OCI-LY1 (cell line): ENCODE measurements at regions not wholly inside any gene's neighbourhood (a gene's known extent, or its start where the extent isn't known, plus 50 kb on each side); places are given as distances from the start of the nearest gene placed in this dataset.

Experiments
- H2AFZ ChIP-seq: fragments of 200-600 bp; sonication (generic), shearing (Covaris generic); 2 replicates; pipeline ENCODE4 v1.6.0; 2014; ENCODE audit warnings: antibody characterized with exemption, mild to moderate bottlenecking, low read length
- H3F3A ChIP-seq: fragments of 200-600 bp; sonication (generic), shearing (Covaris generic); 2 replicates; pipeline ENCODE4 v1.6.0; 2014; ENCODE audit warnings: mild to moderate bottlenecking, antibody characterized with exemption, low read length, moderate library complexity; ENCODE audit not compliant: insufficient read depth
- H3K27ac ChIP-seq: fragments of 200-600 bp; sonication (generic); 2 replicates; pipeline ENCODE4 v1.5.1; 2014; ENCODE audit warnings: low read length, mixed run types, mild to moderate bottlenecking, low read depth; ENCODE audit not compliant: poor library complexity, severe bottlenecking
- H3K27me3 ChIP-seq: fragments of 200-600 bp; sonication (generic); 2 replicates; pipeline ENCODE4 v1.6.0; 2014; ENCODE audit warnings: antibody characterized with exemption, mild to moderate bottlenecking, low read length, moderate library complexity; ENCODE audit not compliant: insufficient read depth
- H3K36me3 ChIP-seq: fragments of 200-600 bp; sonication (generic); 2 replicates; pipeline ENCODE4 v1.6.1; 2014; ENCODE audit warnings: mild to moderate bottlenecking, antibody characterized with exemption, low read length, moderate library complexity, mixed read lengths; ENCODE audit not compliant: insufficient read depth
- H3K4me1 ChIP-seq: fragments of 200-600 bp; sonication (generic); 2 replicates; pipeline ENCODE4 v1.5.1; 2014; ENCODE audit warnings: mild to moderate bottlenecking, low read length, moderate library complexity; ENCODE audit not compliant: insufficient read depth, severe bottlenecking
- H3K4me2 ChIP-seq: fragments of 200-600 bp; sonication (generic), shearing (Covaris generic); 2 replicates; pipeline ENCODE4 v1.6.1; 2014; ENCODE audit warnings: low read length
- H3K4me3 ChIP-seq: fragments of 200-600 bp; sonication (generic); 2 replicates; pipeline ENCODE4 v1.5.1; 2014; ENCODE audit warnings: low read length, low read depth, mild to moderate bottlenecking, mixed read lengths; ENCODE audit not compliant: poor library complexity, severe bottlenecking
- H3K79me2 ChIP-seq: fragments of 200-600 bp; shearing (Covaris generic); 2 replicates; pipeline ENCODE4 v1.6.1; 2016; ENCODE audit warnings: mixed run types, low read length, mixed read lengths; ENCODE audit not compliant: insufficient read depth
- H3K9ac ChIP-seq: fragments of 200-600 bp; sonication (generic), shearing (Covaris generic); 2 replicates; pipeline ENCODE4 v1.6.1; 2014; ENCODE audit warnings: mild to moderate bottlenecking, low read length, mixed read lengths
- H3K9me2 ChIP-seq: fragments of 200-600 bp; sonication (generic), shearing (Covaris generic); 2 replicates; pipeline ENCODE4 v1.6.1; 2014; ENCODE audit warnings: low read depth, mild to moderate bottlenecking, low read length, mixed read lengths
- H3K9me3 ChIP-seq: fragments of 200-600 bp; shearing (Covaris generic); 2 replicates; pipeline ENCODE4 v1.6.1; 2014; ENCODE audit warnings: low read length, mixed read lengths
- H4K20me1 ChIP-seq: fragments of 200-600 bp; sonication (generic), shearing (Covaris generic); 2 replicates; pipeline ENCODE4 v1.6.0; 2016; ENCODE audit warnings: mild to moderate bottlenecking, low read length; ENCODE audit not compliant: insufficient read depth
- EZH2 ChIP-seq: fragments of 200-600 bp; sonication (generic), shearing (Covaris generic); IDR thresholded peaks from 2 replicates; pipeline ENCODE4 v1.8.0; 2017; ENCODE audit warnings: borderline replicate concordance, mixed run types, mild to moderate bottlenecking, antibody characterized with exemption, low read length, moderate library complexity, mixed read lengths
- TF ChIP-seq, protein P1 (sequence below): fragments of 200-600 bp; sonication (generic), shearing (Covaris generic); IDR thresholded peaks from 2 replicates; pipeline ENCODE4 v1.5.1; 2017; ENCODE audit warnings: mild to moderate bottlenecking, antibody characterized with exemption, low read length, moderate library complexity, mixed read lengths

DNA sequence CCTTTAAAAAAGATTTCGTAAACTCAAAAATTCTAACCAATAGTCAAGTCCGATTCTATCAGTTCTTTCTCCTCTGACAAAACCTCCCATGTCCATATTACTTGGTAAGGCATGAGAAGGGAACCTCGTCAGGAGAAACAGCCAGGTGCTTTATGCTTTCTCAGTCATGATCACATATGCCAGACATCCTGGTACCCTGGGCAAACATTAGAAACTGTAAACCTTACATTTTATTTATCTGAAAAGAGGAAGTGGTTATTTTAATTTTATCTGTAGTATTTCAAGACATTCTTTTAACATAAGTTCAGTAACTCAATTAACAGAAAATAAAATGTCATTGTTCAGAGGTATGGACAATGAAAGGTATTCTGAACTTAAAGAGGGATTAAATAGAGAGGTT, 474.8 kb upstream of the GBE1 start:
- Histone ChIP-seq H3K27me3 (no peaks in the 10 kb centered on the region), H3F3A (no peaks in the 10 kb centered on the region), H3K9me3 (no peaks in the 10 kb centered on the region), H3K9ac (no peak overlapping the region), H3K36me3 (no peaks in the 10 kb centered on the region), H3K4me1 (no peaks in the 10 kb centered on the region), H2AFZ (no peak overlapping the region), H3K4me2 (no peak overlapping the region), H3K79me2 (no peaks in the 10 kb centered on the region), H3K27ac (no peak overlapping the region), H3K4me3 (no peak overlapping the region), H3K9me2 (no peaks in the 10 kb centered on the region), H4K20me1 (no peaks in the 10 kb centered on the region)
- no peak for TF ChIP-seq EZH2

DNA sequence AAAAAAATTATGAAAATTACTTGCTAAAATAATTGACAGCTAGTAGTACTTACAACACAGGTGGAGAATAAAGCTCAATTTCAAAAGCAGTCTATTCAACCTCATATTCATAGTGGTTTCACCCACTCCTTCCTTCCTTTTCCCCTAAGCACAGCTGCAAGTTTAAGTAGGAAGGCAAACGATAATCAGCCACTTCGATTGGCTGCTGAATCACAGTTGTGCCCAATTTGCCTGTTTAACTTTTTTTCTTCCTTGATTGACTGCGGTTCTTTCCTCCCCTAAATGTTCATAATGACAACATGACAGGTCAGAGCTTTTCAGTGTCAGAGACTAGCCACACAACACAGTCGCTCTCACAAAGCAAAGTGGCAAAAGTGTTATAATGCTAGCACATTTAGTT, 468.0 kb upstream of the GBE1 start:
- no peak for TF ChIP-seq EZH2
- TF ChIP-seq, protein P1, sequence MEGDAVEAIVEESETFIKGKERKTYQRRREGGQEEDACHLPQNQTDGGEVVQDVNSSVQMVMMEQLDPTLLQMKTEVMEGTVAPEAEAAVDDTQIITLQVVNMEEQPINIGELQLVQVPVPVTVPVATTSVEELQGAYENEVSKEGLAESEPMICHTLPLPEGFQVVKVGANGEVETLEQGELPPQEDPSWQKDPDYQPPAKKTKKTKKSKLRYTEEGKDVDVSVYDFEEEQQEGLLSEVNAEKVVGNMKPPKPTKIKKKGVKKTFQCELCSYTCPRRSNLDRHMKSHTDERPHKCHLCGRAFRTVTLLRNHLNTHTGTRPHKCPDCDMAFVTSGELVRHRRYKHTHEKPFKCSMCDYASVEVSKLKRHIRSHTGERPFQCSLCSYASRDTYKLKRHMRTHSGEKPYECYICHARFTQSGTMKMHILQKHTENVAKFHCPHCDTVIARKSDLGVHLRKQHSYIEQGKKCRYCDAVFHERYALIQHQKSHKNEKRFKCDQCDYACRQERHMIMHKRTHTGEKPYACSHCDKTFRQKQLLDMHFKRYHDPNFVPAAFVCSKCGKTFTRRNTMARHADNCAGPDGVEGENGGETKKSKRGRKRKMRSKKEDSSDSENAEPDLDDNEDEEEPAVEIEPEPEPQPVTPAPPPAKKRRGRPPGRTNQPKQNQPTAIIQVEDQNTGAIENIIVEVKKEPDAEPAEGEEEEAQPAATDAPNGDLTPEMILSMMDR, result no peak
- H3K4me2 ChIP-seq, result no peak overlapping the region

DNA sequence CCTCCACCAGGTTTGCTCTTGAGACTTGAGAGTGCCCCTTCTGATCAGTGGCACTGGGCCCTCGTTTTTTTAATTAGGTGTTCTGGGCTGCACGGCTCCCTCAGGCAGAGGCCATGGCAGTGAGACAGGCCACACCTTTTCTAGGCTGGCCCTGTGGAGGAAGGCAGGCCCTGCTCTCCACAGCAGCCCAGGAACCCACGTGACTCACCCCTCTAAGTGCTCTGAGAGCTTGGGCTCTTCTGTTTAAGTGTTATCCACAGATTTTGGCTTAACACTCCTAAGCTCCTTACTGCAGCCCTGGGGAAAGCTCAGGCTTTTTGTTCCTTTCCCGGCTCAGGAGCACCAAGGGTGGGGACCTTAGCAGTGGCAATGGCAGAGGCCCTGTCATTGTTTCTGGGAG, 463.2 kb upstream of the GBE1 start:
- Histone ChIP-seq H3K4me2 (no peak overlapping the region), H3K4me1 (no peaks in the 10 kb centered on the region), H3K27me3 (no peaks in the 10 kb centered on the region), H3K27ac (no peak overlapping the region), H3K4me3 (no peak overlapping the region), H3K9me3 (no peaks in the 10 kb centered on the region), H4K20me1 (no peaks in the 10 kb centered on the region), H2AFZ (no peak overlapping the region), H3F3A (no peaks in the 10 kb centered on the region), H3K9ac (no peak overlapping the region), H3K9me2 (no peaks in the 10 kb centered on the region), H3K36me3 (no peaks in the 10 kb centered on the region), H3K79me2 (no peaks in the 10 kb centered on the region)
- no peak for TF ChIP-seq EZH2
- TF ChIP-seq, protein P1, result no peak

More for the DNA sequence above, 468.0 kb upstream of the GBE1 start:
- Histone ChIP-seq H3F3A (no peaks in the 10 kb centered on the region), H4K20me1 (no peaks in the 10 kb centered on the region), H3K79me2 (no peaks in the 10 kb centered on the region), H3K36me3 (no peaks in the 10 kb centered on the region), H3K27ac (no peak overlapping the region), H3K9me2 (no peaks in the 10 kb centered on the region), H2AFZ (no peak overlapping the region), H3K9me3 (no peaks in the 10 kb centered on the region), H3K4me1 (no peaks in the 10 kb centered on the region), H3K4me3 (no peak overlapping the region), H3K27me3 (no peaks in the 10 kb centered on the region), H3K9ac (no peak overlapping the region)

DNA sequence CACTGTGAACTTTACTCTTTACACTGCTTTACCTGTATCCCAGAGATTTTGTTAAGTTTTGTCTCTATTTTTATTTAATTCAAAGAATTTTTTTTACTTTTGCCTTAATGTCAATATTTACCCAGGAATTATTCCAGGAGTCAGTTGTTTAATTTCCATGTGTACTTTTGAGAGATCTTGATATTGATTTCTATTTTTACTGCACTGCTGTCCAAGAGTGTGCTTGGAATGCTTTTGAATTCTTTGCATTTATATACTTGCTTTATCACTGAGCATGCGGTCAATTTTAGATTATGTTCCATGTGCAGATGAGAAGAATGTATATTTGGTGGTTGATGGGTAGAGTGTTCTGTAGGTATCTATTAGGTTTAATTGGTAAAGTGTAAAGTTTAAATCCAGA, 461.0 kb upstream of the GBE1 start:
- Histone ChIP-seq H3K79me2 (no peaks in the 10 kb centered on the region), H3K9ac (no peak overlapping the region), H2AFZ (no peak overlapping the region), H3K4me1 (no peaks in the 10 kb centered on the region), H3K9me2 (no peaks in the 10 kb centered on the region), H3K4me2 (no peak overlapping the region), H3K4me3 (no peak overlapping the region), H3K36me3 (no peaks in the 10 kb centered on the region), H3K27ac (no peak overlapping the region), H3K9me3 (no peaks in the 10 kb centered on the region), H3F3A (no peaks in the 10 kb centered on the region), H4K20me1 (no peaks in the 10 kb centered on the region), H3K27me3 (no peaks in the 10 kb centered on the region)
- TF ChIP-seq EZH2, result no peak
- TF ChIP-seq, protein P1, result no peak
